SK-N-SH (cell line): ENCODE measurements at regions not wholly inside any gene's neighbourhood (a gene's known extent, or its start where the extent isn't known, plus 50 kb on each side); places are given as distances from the start of the nearest gene placed in this dataset.

Experiments used
- CTCF ChIA-PET: fragments of 300-600, 350-600 bp; formaldehyde crosslinking; extraction: SDS; loops from one replicate; lab custom pipeline; 2021; lab: Yijun Ruan, JAX
- POLR2A ChIA-PET: fragments of 350-600 bp; sonication (Branson Sonifier 250); formaldehyde crosslinking; extraction: SDS; loops from one replicate; lab custom pipeline; 2020; ENCODE audit warnings: antibody characterized with exemption, inconsistent platforms; lab: Yijun Ruan, JAX
- DNase-seq: peaks from one replicate; pipeline ENCODE4 v3.0.0; 2012
- H2AFZ ChIP-seq: fragments of 200-600 bp; sonication (generic); 2 replicates; pipeline ENCODE4 v1.8.1; 2016; ENCODE audit warnings: antibody characterized with exemption, mild to moderate bottlenecking, low read depth
- H3F3A ChIP-seq: fragments of 200-600 bp; sonication (generic); replicated peaks from 2 replicates; pipeline ENCODE3; 2016; ENCODE audit warnings: antibody characterized with exemption, mild to moderate bottlenecking; ENCODE audit not compliant: insufficient read depth
- H3K27ac ChIP-seq, 2 experiments: fragments of 200-500 bp in 1 of 2; fragments of 200-600 bp in 1 of 2; sonication (Bioruptor generic) in 1 of 2; sonication (generic), shearing (Covaris generic) in 1 of 2; 2 replicates each; pipeline versions ENCODE4 v1.5.1 to v1.6.1; 2014 to 2016; ENCODE audit warnings: low read depth in 2 of 2, inconsistent platforms in 1 of 2, low read length in 1 of 2, mild to moderate bottlenecking in 1 of 2, mixed read lengths in 1 of 2
- H3K27me3 ChIP-seq: fragments of 200-600 bp; sonication (generic), shearing (Covaris generic); 2 replicates; pipeline ENCODE4 v1.6.1; 2016; ENCODE audit warnings: mixed run types; ENCODE audit not compliant: insufficient read depth
- H3K36me3 ChIP-seq, 2 experiments: fragments of 200-500 bp in 1 of 2; fragments of 200-600 bp in 1 of 2; sonication (Bioruptor generic) in 1 of 2; sonication (generic) in 1 of 2; replicated peaks in 1 of 2; 2 replicates each; pipeline versions ENCODE3 to v1.5.1; 2014 to 2016; ENCODE audit warnings: low read length in 1 of 2, mild to moderate bottlenecking in 1 of 2; ENCODE audit not compliant: insufficient read depth in 2 of 2, control insufficient read depth in 1 of 2
- H3K4me1 ChIP-seq, 2 experiments: fragments of 200-500 bp in 1 of 2; fragments of 200-600 bp in 1 of 2; sonication (Bioruptor generic) in 1 of 2; sonication (generic), shearing (Covaris generic) in 1 of 2; 2 replicates each; pipeline versions ENCODE4 v1.5.1 to v1.6.1; 2014 to 2016; ENCODE audit warnings: low read depth in 1 of 2, low read length in 1 of 2, mixed run types in 1 of 2; ENCODE audit not compliant: insufficient read depth in 2 of 2, control insufficient read depth in 1 of 2
- H3K4me2 ChIP-seq: fragments of 200-600 bp; sonication (generic), shearing (Covaris generic); 2 replicates; pipeline ENCODE4 v1.6.1; 2017; ENCODE audit warnings: mixed run types
- H3K4me3 ChIP-seq, 2 experiments: fragments of 200-500 bp in 1 of 2; fragments of 200-600 bp in 1 of 2; sonication (Bioruptor generic) in 1 of 2; sonication (generic), shearing (Covaris generic) in 1 of 2; 2 replicates each; pipeline versions ENCODE4 v1.5.1 to v1.8.1; 2014 to 2016; ENCODE audit warnings: low read depth in 2 of 2, inconsistent platforms in 1 of 2, low read length in 1 of 2, mild to moderate bottlenecking in 1 of 2, mixed read lengths in 1 of 2, moderate library complexity in 1 of 2
- H3K79me2 ChIP-seq: fragments of 200-600 bp; sonication (generic); 2 replicates; pipeline ENCODE4 v1.8.1; 2017; ENCODE audit warnings: mild to moderate bottlenecking; ENCODE audit not compliant: insufficient read depth
- H3K9ac ChIP-seq: fragments of 200-600 bp; sonication (generic); 2 replicates; pipeline ENCODE4 v1.6.1; 2017; ENCODE audit warnings: mixed run types
- H3K9me2 ChIP-seq: fragments of 200-600 bp; sonication (generic); 2 replicates; pipeline ENCODE4 v1.6.1; 2017; ENCODE audit warnings: mixed run types
- H3K9me3 ChIP-seq: fragments of 200-600 bp; sonication (generic); 2 replicates; pipeline ENCODE4 v1.6.1; 2017; ENCODE audit warnings: mixed run types, mild to moderate bottlenecking, moderate library complexity
- H4K20me1 ChIP-seq: fragments of 200-600 bp; sonication (generic); 2 replicates; pipeline ENCODE4 v1.6.1; 2017; ENCODE audit warnings: mild to moderate bottlenecking, mixed run types; ENCODE audit not compliant: insufficient read depth
- CHD2 ChIP-seq: fragments of 150-350 bp; IDR thresholded peaks from 2 replicates; pipeline ENCODE4 v1.6.1; 2018; ENCODE audit warnings: low read length; ENCODE audit not compliant: partially characterized antibody
- CTCF ChIP-seq: fragments of 200-600 bp; sonication (generic); IDR thresholded peaks from 2 replicates; pipeline ENCODE4 v1.6.1; 2017; ENCODE audit warnings: antibody characterized with exemption, mild to moderate bottlenecking, moderate library complexity
- EP300 ChIP-seq, 2 experiments: IDR thresholded peaks; 2 replicates each; pipeline versions ENCODE4 v1.4.0 to v1.6.1; 2012; ENCODE audit warnings: borderline replicate concordance in 1 of 2, low read depth in 1 of 2, low read length in 1 of 2
- FOSL2 ChIP-seq: IDR thresholded peaks from 2 replicates; pipeline ENCODE4 v1.4.0; 2012; ENCODE audit warnings: low read depth, mild to moderate bottlenecking, moderate library complexity, borderline replicate concordance
- GATA2 ChIP-seq: sonication (generic); formaldehyde crosslinking; IDR thresholded peaks from 2 replicates; pipeline ENCODE4 v1.5.0; 2020; ENCODE audit warnings: mild to moderate bottlenecking, missing genetic modification reagents
- MAX ChIP-seq: IDR thresholded peaks from 2 replicates; pipeline ENCODE4 v1.4.0; 2012; ENCODE audit warnings: low read depth
- MXI1 ChIP-seq: IDR thresholded peaks from 2 replicates; pipeline ENCODE4 v1.6.1; 2012; ENCODE audit warnings: mild to moderate bottlenecking, low read depth, low read length, improper control_type of control experiment
- PBX3 ChIP-seq: IDR thresholded peaks from 2 replicates; pipeline ENCODE4; 2012
- POLR2AphosphoS5 ChIP-seq: IDR thresholded peaks from 2 replicates; pipeline ENCODE4 v1.6.1; 2012; ENCODE audit warnings: low read depth, low read length
- RAD21 ChIP-seq: IDR thresholded peaks from 2 replicates; pipeline ENCODE4 v1.6.1; 2012; ENCODE audit warnings: mild to moderate bottlenecking, low read length
- RCOR1 ChIP-seq: fragments of 150-350 bp; IDR thresholded peaks from 2 replicates; pipeline ENCODE4 v1.6.1; 2017; ENCODE audit warnings: antibody characterized with exemption, low read length
- REST ChIP-seq: IDR thresholded peaks from 2 replicates; pipeline ENCODE4 v1.6.1; 2012; ENCODE audit warnings: mild to moderate bottlenecking, low read depth, low read length, moderate library complexity
- RFX5 ChIP-seq: IDR thresholded peaks from 2 replicates; pipeline ENCODE4 v1.6.1; 2012; ENCODE audit warnings: mild to moderate bottlenecking, improper control_type of control experiment, low read length
- RXRA ChIP-seq: IDR thresholded peaks from 2 replicates; pipeline ENCODE4 v1.4.0; 2012; ENCODE audit warnings: low read depth, mild to moderate bottlenecking, borderline replicate concordance
- SIN3A ChIP-seq: IDR thresholded peaks from 2 replicates; pipeline ENCODE4 v1.6.1; 2012; ENCODE audit warnings: low read depth, mild to moderate bottlenecking, low read length, moderate library complexity, borderline replicate concordance
- TAF1 ChIP-seq: IDR thresholded peaks from 2 replicates; pipeline ENCODE4 v1.6.1; 2012; ENCODE audit warnings: low read depth, mild to moderate bottlenecking, low read length, moderate library complexity, borderline replicate concordance
- TCF12 ChIP-seq: IDR thresholded peaks from 2 replicates; pipeline ENCODE4 v1.4.0; 2012
- USF1 ChIP-seq: IDR thresholded peaks from 2 replicates; pipeline ENCODE4 v1.4.0; 2012; ENCODE audit warnings: low read depth, borderline replicate concordance
- YY1 ChIP-seq: IDR thresholded peaks from 2 replicates; pipeline ENCODE4 v1.4.0; 2012; ENCODE audit warnings: low read depth, mild to moderate bottlenecking
- ZBTB33 ChIP-seq: IDR thresholded peaks from 2 replicates; pipeline ENCODE4 v1.4.0; 2012; ENCODE audit warnings: low read depth, borderline replicate concordance
- WGBS: methylation state at CpG from one replicate; pipeline ENCODE4 v1.1.6; 2017; ENCODE audit warnings: low lambda C conversion rate; 5-methylcytosine and 5-hydroxymethylcytosine counted together

- H3K9me3 ChIP-seq: no peaks in the 10 kb centered on the region
- no peaks in the 10 kb centered on the region for H3K27me3 ChIP-seq
- H3K27ac ChIP-seq: no peak overlapping the region
- no peak overlapping the region for H3K9ac ChIP-seq
- POLR2A ChIA-PET: no interaction called here
- TF ChIP-seq TCF12: no peak
- TF ChIP-seq POLR2AphosphoS5: no peak
- no peak for TF ChIP-seq MAX
- no peak for TF ChIP-seq PBX3
- no peak for TF ChIP-seq MXI1
- TF ChIP-seq GATA2 (CRISPR knock-in tag): no peak
- no peak for TF ChIP-seq YY1
- TF ChIP-seq TAF1: no peak
- no peak for TF ChIP-seq USF1
- TF ChIP-seq EP300 (IDR thresholded peaks at IDR 0.05; ENCODE audit: borderline replicate concordance in 1 of 2, low read depth in 1 of 2, low read length in 1 of 2): no peak
- no peak for TF ChIP-seq RCOR1
- TF ChIP-seq RAD21: no peak
- no peak for TF ChIP-seq ZBTB33
- TF ChIP-seq FOSL2: no peak
- TF ChIP-seq REST: no peak
- no peak for TF ChIP-seq RFX5
- TF ChIP-seq RXRA: no peak
- no peak for TF ChIP-seq SIN3A
- no peak for TF ChIP-seq CTCF
- no peak for TF ChIP-seq CHD2
- no peaks in the 10 kb centered on the region for H3K36me3 ChIP-seq
- no peaks in the 10 kb centered on the region for H3K4me1 ChIP-seq
- no peak for DNase-seq
- WGBS: 3% methylated on average over 1 of the region's 1 CpG
- H4K20me1 ChIP-seq: no peaks in the 10 kb centered on the region
- H2AFZ ChIP-seq: no peak overlapping the region
- CTCF ChIA-PET: no interaction called here
- no peaks in the 10 kb centered on the region for H3F3A ChIP-seq
- no peaks in the 10 kb centered on the region for H3K9me2 ChIP-seq
- H3K4me3 ChIP-seq: no peak overlapping the region
- no peak overlapping the region for H3K4me2 ChIP-seq
- no peaks in the 10 kb centered on the region for H3K79me2 ChIP-seq
Measured at GRCh38 chr5:108504974-108505373, 123.1 kb upstream of the FBXL17 start.
